Thymus (tissue), 11 donors: ENCODE measurements at regions not wholly inside any gene's neighbourhood (a gene's known extent, or its start where the extent isn't known, plus 50 kb on each side); places are given as distances from the start of the nearest gene placed in this dataset.

Source experiments
- DNase-seq, 9 donors: peaks; one replicate each; pipeline ENCODE4 v3.0.0-alpha.2; 2013; ENCODE audit warnings: low spot score in 9 of 9, low read depth in 6 of 9, missing footprints in 1 of 9
- H3K27ac ChIP-seq, 2 donors: one replicate each; pipeline ENCODE4 v1.5.1; 2013; ENCODE audit warnings: control low read depth in 1 of 2, low read depth in 1 of 2, low read length in 1 of 2, mild to moderate bottlenecking in 1 of 2, moderate library complexity in 1 of 2
- H3K27me3 ChIP-seq, 2 donors: one replicate each; pipeline ENCODE4 v1.5.1; 2013; ENCODE audit warnings: low read length in 1 of 2; ENCODE audit not compliant: control insufficient read depth in 2 of 2, insufficient read depth in 1 of 2
- H3K36me3 ChIP-seq, 2 donors: one replicate each; pipeline ENCODE4 v1.5.1; 2013; ENCODE audit warnings: low read length in 1 of 2, mild to moderate bottlenecking in 1 of 2, moderate library complexity in 1 of 2; ENCODE audit not compliant: control insufficient read depth in 2 of 2, insufficient read depth in 2 of 2
- H3K4me1 ChIP-seq, 2 donors: one replicate each; pipeline ENCODE4 v1.5.1; 2013; ENCODE audit warnings: low read length in 2 of 2; ENCODE audit not compliant: control insufficient read depth in 2 of 2, insufficient read depth in 2 of 2
- H3K4me3 ChIP-seq, 2 donors: one replicate each; pipeline ENCODE4 v1.5.1; 2013; ENCODE audit warnings: low read length in 2 of 2, control low read depth in 1 of 2, mild to moderate bottlenecking in 1 of 2
- H3K9me3 ChIP-seq, 2 donors: one replicate each; pipeline ENCODE4 v1.5.1; 2013; ENCODE audit warnings: low read length in 1 of 2, mild to moderate bottlenecking in 1 of 2; ENCODE audit not compliant: control insufficient read depth in 2 of 2, insufficient read depth in 1 of 2
- WGBS: extraction: QIAGEN DNeasy Blood & Tissue Kit; methylation state at CpG from one replicate; pipeline ENCODE4 v1.1.7; 2013; 5-methylcytosine and 5-hydroxymethylcytosine counted together
- donor health status: healthy.

- Histone ChIP-seq H3K4me3 (no peak overlapping the region), H3K27ac (no peak overlapping the region), H3K9me3 (peaks cover 8 to 19% of the 10 kb centered on the region in 2 donors), H3K27me3 (no peaks in the 10 kb centered on the region), H3K36me3 (no peaks in the 10 kb centered on the region), H3K4me1 (no peaks in the 10 kb centered on the region)
- whole genome bisulfite sequencing, result 84% methylated on average over 17 of the region's 17 CpGs
- DNase-seq, result no peak
These were observed 878.0 kb downstream of the KCNJ18 start for GRCh38 chr17:22570144-22570845.

DNA sequence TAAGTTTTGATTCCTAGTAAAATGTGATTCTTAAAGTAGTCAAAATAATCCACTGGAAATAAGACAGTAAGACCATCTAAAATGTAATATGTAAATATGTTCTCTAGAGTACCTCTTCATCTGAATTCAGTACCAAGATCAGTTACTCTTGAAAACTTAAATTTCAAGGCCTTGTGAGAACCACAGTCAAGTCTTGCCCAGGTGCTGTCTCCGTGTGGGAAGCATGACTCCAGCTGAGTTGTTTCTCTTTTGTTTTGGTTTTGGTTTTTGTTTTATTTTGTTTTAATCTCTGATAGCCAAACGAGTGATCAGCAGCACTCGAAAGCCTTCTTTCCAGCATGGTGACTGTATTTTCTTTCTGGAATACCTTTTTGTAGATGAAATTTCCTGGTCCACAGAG is 907.0 kb downstream of the KCNJ18 start:
- Histone ChIP-seq H3K4me3 (no peak overlapping the region), H3K9me3 (no peaks in the 10 kb centered on the region), H3K4me1 (no peaks in the 10 kb centered on the region), H3K27me3 (no peaks in the 10 kb centered on the region), H3K27ac (no peak overlapping the region), H3K36me3 (no peaks in the 10 kb centered on the region)
- DNase-seq, result no peak
- 62% methylated on average over 3 of the region's 3 CpGs for WGBS

GRCh38 chr17:22600644-22601298 is 908.4 kb downstream of the KCNJ18 start:
- H3K4me3 ChIP-seq, result no peak overlapping the region
- 65% methylated on average over 2 of the region's 2 CpGs for WGBS

More at GRCh38 chr17:22600644-22601298, 908.4 kb downstream of the KCNJ18 start:
- H3K27me3 ChIP-seq, result no peaks in the 10 kb centered on the region
- H3K27ac ChIP-seq, result no peak overlapping the region
- no peaks in the 10 kb centered on the region for H3K9me3 ChIP-seq
- no peak for DNase-seq
- H3K4me1 ChIP-seq, result no peaks in the 10 kb centered on the region
- no peaks in the 10 kb centered on the region for H3K36me3 ChIP-seq
